Hippocampal formation (tissue), 2 donors: ENCODE measurements at regions not wholly inside any gene's neighbourhood (a gene's known extent, or its start where the extent isn't known, plus 50 kb on each side); places are given as distances from the start of the nearest gene placed in this dataset.

Source experiments
- DNase-seq, 2 donors: peaks; one replicate each; lab custom pipeline; 2025; lab: John Stamatoyannopoulos, UW

GRCh38 chr18:34075963-34076860 is 148.5 kb downstream of the NOL4 start:
- no peak for DNase-seq

- no peak for DNase-seq
These were observed 163.5 kb downstream of the NOL4 start for GRCh38 chr18:34061226-34061625.

DNA sequence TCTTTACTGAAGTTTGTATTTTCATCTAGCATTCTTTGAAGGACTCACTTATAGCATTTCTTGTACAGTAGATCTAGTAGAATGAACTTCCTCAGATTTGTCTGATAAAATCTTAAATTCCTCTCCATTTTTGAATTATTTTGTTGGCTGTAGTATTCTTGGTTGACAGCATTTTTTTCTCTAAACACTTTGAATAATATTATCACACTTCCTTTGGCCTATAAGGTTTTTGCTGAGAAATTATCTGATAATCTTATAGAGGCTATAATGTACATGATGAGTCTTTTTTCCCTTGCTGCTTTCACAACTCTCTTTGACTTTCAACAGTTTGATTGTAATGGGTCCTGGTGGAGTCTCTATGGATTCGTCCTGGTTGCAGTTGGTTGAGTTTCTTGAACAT is 169.5 kb downstream of the NOL4 start:
- no peak for DNase-seq

- DNase-seq = no peak
These were observed 174.1 kb downstream of the NOL4 start for GRCh38 chr18:34050661-34051060.

DNA sequence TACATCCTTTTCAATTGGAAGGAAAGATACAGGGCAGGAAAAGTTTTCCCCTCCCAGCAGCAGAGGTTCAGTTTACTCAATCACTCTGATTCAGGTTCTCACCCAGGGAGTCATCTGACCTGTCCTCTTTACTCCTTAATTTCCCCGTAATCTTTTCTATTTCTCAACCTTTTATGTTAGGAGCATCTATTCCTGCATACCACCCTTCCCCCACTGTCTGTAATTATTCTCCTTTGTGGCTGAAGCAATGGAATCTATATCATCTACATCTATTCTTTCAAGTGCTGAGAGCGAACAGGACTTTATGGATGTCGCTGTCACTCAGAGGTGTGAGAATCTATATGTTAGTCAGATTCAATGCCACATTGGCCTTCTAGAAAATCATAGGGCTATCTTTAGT is 175.2 kb downstream of the NOL4 start:
- DNase-seq = no peak

DNA sequence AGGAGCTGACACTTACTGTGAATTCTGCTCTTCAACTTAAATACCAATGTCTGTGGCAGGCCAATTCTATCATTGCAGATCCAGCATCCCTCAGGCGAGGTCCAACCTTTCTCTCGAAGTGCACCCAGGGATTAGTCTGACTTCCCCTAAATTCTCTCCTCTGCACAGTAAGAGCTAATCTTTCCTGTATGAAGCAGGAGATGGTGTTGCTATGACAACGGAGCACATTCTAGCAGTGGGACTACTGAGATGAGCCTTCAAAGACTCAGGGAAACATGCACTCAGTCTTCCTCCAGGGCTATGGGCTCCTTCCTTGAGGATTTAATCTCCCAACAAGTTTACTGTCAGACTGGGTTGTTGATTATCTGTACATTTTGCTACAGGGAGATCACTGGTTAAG is 176.3 kb downstream of the NOL4 start:
- peak in 1 of 2 donors; percentile 37 for DNase-seq

DNA sequence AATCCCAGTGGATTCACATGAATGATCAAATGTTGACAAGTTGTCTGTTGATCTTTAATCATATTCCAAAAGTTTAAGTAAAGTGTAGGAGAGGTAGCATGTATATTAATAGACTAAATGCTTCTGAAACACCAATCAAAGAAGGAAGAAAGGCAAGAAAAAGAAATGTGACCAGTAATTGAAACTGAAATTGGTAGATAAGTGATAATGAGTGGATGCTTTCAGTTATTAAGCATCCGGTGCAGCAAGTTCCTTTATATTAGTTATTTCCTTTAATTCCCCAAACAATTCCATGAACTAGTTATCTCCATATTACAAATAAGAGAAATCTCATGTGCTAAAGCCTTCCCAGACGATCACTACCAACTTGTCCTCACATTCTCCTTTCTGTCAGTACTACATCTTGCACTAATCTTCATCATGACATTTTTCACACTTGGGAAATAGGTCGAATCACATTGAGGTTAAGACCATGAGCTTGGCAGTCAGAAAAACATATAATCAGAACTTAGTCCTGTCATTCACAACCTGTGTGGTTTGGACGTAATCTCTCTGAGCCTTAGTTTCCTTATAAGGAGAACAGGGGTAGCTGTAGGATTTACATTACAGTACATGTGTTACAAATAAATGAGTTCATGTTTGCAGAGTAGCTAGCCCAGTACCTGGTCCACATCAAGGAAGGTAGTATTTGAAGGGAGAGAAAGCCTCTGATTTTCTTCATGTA is 182.1 kb downstream of the NOL4 start:
- no peak for DNase-seq

GRCh38 chr18:34039611-34040010 is 185.1 kb downstream of the NOL4 start:
- no peak for DNase-seq

- DNase-seq = peak in 1 of 2 donors; percentile 24
These were observed 185.5 kb downstream of the NOL4 start for GRCh38 chr18:34039201-34039600.

DNA sequence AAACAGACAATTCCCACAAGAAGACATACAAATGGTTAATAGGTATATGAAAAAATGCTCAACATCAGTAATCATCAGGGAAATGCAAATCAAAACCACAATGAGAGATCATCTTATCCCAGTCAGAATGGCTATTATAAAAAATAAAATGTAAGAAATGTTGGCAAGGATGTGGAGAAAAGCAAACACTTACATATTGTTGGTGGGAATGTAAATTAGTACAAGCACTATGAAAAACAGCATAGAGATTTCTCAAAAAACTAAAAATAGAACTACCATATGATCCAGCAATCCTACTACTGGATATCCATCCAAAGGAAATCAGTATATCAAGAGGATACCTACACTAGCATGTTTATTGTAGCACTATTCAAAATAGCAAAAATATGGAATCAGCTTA is 186.6 kb downstream of the NOL4 start:
- no peak for DNase-seq

DNA sequence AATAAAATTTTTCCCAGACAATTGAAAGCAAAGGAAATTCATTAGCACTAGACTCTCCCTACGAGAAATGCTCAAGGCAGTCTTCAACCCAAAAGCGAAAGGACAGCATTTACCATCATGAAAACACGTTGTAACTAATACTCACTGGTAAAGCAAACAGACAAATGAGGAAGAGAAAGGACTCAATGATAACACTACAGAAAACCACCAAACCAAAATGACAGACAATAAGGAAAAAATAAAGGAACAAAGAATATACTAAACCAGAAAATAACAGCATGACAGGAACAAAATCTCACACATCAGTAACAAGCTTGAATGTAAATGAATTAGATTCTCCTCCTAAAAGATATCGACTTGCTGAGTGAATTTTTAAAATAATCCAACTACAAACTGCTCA is 190.7 kb downstream of the NOL4 start:
- no peak for DNase-seq

DNA sequence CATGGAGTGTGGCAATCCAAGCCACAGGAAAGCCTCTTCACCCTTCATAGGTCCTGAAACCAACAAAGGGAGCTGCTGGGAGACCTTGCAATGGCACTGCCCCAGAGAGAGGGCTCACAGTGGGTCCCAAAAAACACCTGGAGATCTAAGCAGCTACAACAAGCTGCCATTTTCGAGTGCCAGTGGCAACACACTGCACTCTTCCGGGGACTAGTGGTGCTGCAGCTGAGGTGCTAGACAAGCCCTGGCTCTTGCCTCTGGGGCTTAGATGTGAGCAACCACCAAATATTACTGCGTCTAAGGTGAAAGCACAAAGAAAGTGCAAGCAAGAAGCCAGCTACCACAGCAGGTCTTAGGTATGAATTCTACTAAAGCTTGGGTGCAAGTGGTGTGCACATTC is 192.9 kb downstream of the NOL4 start:
- DNase-seq = no peak

GRCh38 chr18:34028324-34028723 is 196.4 kb downstream of the NOL4 start:
- no peak for DNase-seq

- DNase-seq = no peak
These were observed 199.4 kb downstream of the NOL4 start for GRCh38 chr18:34025191-34025801.

- no peak for DNase-seq
These were observed 201.2 kb downstream of the NOL4 start for GRCh38 chr18:34023471-34023870.

DNA sequence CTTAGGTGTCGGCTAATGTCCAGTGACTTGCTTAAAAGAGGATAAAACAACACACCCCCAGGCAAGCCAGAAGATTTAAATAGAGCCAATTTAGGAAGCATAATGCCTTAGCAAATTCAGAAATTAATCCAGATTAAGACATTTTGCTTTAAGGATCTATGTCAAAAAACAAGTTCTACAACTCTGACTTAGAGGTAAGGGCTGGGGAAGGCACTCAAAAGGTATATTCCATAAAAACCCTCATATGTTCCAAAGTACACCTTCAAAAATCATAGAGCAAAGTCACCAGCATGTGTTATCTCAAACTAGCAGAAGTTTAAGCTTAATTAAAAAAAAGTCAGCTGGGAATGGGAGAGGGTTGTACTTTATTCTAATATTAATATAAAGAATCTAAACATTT is 206.4 kb downstream of the NOL4 start:
- no peak for DNase-seq

GRCh38 chr18:34003687-34004086 is 221.0 kb downstream of the NOL4 start:
- DNase-seq = no peak

- DNase-seq = no peak
These were observed 222.6 kb downstream of the NOL4 start for GRCh38 chr18:34002130-34002529.

DNA sequence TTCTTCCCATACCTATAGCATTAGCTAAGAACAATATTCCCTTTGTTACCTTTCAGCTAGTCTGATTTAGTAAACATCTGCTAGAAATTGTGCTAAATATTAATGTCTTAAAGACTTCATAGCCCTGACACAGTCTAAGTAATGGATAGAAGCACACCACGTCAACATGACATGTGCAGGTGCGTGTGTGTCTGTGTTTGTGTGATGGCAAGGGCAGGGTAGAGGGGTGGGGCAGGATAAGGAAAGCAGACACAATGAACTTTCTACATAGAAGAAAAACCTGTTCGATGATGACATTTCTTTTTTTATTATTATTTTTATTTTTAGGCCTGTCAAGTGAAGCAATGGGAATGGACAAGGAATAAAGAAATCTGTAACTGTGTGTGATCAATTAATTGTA is 223.3 kb downstream of the NOL4 start:
- DNase-seq = no peak

DNA sequence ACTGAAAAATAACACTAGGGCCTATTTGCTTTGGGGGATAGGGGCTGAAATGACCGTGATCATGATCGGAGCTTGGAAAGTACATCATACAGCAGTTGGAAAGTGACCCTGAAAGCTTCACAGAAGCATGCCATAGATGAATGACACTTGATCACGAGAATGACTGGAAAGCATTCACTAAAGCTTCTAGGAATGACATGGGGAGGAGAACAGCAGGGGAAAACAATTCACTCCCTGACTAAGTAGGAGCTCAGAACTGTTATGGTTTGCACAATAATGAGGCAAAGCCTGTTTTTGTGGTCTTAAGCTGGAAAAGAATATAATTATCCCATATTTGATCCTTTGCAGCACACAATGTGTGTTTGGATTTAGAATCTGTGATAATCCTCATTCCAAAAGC is 237.5 kb downstream of the NOL4 start:
- DNase-seq = no peak

GRCh38 chr18:33983126-33983525 is 241.6 kb downstream of the NOL4 start:
- DNase-seq = no peak

DNA sequence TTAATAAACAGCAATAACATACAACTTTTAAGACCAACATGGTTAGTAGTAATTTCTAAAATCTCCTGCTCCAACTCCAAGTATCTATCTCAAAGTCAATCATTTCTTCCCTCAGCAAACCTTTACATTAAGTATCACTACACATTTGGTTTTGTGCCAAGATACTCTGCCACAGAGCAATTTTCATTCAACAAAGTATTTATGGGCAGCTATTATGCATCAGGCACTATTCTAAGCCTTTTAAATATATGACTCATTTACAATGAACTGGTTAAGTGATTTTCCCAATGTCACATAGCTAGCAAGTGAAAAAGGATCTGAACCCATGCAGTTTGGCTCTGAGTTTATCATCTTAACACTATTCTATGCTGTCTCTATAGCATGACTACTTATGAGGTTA is 264.3 kb downstream of the NOL4 start:
- no peak for DNase-seq

GRCh38 chr18:33959609-33960008 is 265.1 kb downstream of the NOL4 start:
- DNase-seq = no peak
